SU-DHL-6 (cell line): ENCODE measurements at regions not wholly inside any gene's neighbourhood (a gene's known extent, or its start where the extent isn't known, plus 50 kb on each side); places are given as distances from the start of the nearest gene placed in this dataset.

Experiments
- H2AFZ ChIP-seq: fragments of 200-600 bp; sonication (generic); 2 replicates; pipeline ENCODE4 v1.6.1; 2014; ENCODE audit warnings: low read depth, mild to moderate bottlenecking, moderate library complexity, mixed read lengths, antibody characterized with exemption, low read length; ENCODE audit not compliant: severe bottlenecking
- H3F3A ChIP-seq: fragments of 200-600 bp; shearing (Covaris generic); 2 replicates; pipeline ENCODE4 v1.6.0; 2016; ENCODE audit warnings: antibody characterized with exemption, mild to moderate bottlenecking; ENCODE audit not compliant: insufficient read depth
- H3K27ac ChIP-seq: fragments of 200-600 bp; sonication (generic); 2 replicates; pipeline ENCODE4 v1.5.1; 2016; ENCODE audit warnings: low read depth, mild to moderate bottlenecking, low read length, moderate library complexity, mixed read lengths
- H3K27me3 ChIP-seq: fragments of 200-600 bp; sonication (generic), shearing (Covaris generic); 2 replicates; pipeline ENCODE4 v1.6.0; 2014; ENCODE audit warnings: mild to moderate bottlenecking, low read length
- H3K36me3 ChIP-seq: fragments of 200-600 bp; sonication (generic); 2 replicates; pipeline ENCODE4 v1.6.1; 2014; ENCODE audit warnings: mild to moderate bottlenecking, low read length, mixed read lengths
- H3K4me2 ChIP-seq: fragments of 300-600, 200-600 bp; shearing (Covaris generic), sonication (generic); 2 replicates; pipeline ENCODE4 v1.6.0; 2014; ENCODE audit warnings: low read length, low read depth, mild to moderate bottlenecking; ENCODE audit not compliant: poor library complexity, severe bottlenecking
- H3K4me3 ChIP-seq: fragments of 200-600 bp; sonication (generic); 2 replicates; pipeline ENCODE4 v1.5.1; 2014; ENCODE audit warnings: antibody characterized with exemption, low read length, mild to moderate bottlenecking, mixed read lengths; ENCODE audit not compliant: insufficient read depth, poor library complexity, severe bottlenecking
- H3K79me2 ChIP-seq: fragments of 200-600 bp; sonication (generic); 2 replicates; pipeline ENCODE4 v1.6.1; 2014; ENCODE audit warnings: mild to moderate bottlenecking, low read length, moderate library complexity; ENCODE audit not compliant: insufficient read depth
- H3K9ac ChIP-seq: fragments of 200-600 bp; sonication (generic); 2 replicates; pipeline ENCODE4 v1.7.0; 2014; ENCODE audit warnings: mild to moderate bottlenecking, low read length
- H3K9me2 ChIP-seq: fragments of 200-600 bp; sonication (generic); replicated peaks from 2 replicates; pipeline ENCODE4 v1.6.1; 2014; ENCODE audit warnings: low read length; ENCODE audit not compliant: insufficient read depth
- H3K9me3 ChIP-seq: fragments of 200-600 bp; sonication (generic); 2 replicates; pipeline ENCODE4 v1.6.1; 2014; ENCODE audit warnings: low read length, mixed read lengths; ENCODE audit not compliant: insufficient read depth
- H4K20me1 ChIP-seq: fragments of 200-600 bp; sonication (generic); 2 replicates; pipeline ENCODE4 v1.6.1; 2014; ENCODE audit warnings: low read depth, mild to moderate bottlenecking, antibody characterized with exemption, low read length, moderate library complexity, mixed read lengths
- EZH2phosphoT487 ChIP-seq: fragments of 200-600 bp; sonication (generic), shearing (Covaris generic); conservative IDR thresholded peaks from 2 replicates; pipeline ENCODE4 v1.6.1; 2018; ENCODE audit warnings: mild to moderate bottlenecking, antibody characterized with exemption, low read length, moderate library complexity, mixed read lengths
- TF ChIP-seq, protein P1 (sequence below): fragments of 200-600 bp; sonication (generic); IDR thresholded peaks from one replicate; pipeline ENCODE4 v1.5.1; 2017; ENCODE audit warnings: antibody characterized with exemption, mild to moderate bottlenecking, low read length, moderate library complexity; ENCODE audit not compliant: insufficient read depth, poor library complexity, severe bottlenecking

DNA sequence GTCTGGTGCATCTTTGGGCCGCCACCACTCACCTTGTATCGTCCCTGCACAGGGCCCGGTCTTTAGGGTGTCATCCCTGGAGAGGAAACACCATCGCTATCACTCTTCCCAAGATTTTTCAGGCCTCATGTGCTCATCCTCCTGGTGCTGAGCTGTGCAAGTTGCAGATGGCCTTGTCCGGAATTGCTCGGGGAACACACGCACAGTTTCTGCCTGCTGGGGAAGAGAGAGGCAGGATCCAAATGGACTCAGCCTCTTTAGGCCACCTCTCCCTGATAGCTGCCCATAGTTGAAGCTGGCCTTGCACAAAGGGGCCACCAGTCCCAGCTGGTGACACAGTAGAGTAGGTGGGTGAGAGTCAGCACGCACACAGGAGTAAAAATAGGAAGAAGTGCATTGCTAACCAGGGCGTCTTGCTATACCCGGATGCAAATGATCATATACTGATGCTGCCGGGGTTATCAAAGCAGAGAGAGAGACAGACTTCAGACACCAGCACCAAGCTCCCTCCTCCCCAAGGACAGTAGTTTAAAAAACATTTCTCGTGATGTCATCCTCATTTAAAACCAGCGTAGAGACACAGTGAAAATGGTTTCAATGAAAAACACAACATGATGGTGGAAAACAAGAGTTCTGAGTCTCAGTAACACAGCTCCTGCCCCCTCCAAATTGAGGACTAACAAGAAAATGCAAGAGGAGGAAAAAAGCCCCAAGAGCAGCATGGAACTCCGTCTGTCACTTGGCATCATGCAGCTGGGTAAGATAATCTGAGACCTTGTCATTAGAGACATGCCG lies 147.5 kb upstream of the NCK2 start:
- Histone ChIP-seq H3F3A (no peaks in the 10 kb centered on the region), H3K4me3 (no peak overlapping the region), H3K9me3 (no peaks in the 10 kb centered on the region), H3K27me3 (no peaks in the 10 kb centered on the region), H3K9ac (no peak overlapping the region), H3K4me2 (no peak overlapping the region), H4K20me1 (no peaks in the 10 kb centered on the region), H2AFZ (no peak overlapping the region), H3K36me3 (no peaks in the 10 kb centered on the region), H3K9me2 (no peaks in the 10 kb centered on the region), H3K27ac (no peak overlapping the region), H3K79me2 (no peaks in the 10 kb centered on the region)
- TF ChIP-seq, protein P1, sequence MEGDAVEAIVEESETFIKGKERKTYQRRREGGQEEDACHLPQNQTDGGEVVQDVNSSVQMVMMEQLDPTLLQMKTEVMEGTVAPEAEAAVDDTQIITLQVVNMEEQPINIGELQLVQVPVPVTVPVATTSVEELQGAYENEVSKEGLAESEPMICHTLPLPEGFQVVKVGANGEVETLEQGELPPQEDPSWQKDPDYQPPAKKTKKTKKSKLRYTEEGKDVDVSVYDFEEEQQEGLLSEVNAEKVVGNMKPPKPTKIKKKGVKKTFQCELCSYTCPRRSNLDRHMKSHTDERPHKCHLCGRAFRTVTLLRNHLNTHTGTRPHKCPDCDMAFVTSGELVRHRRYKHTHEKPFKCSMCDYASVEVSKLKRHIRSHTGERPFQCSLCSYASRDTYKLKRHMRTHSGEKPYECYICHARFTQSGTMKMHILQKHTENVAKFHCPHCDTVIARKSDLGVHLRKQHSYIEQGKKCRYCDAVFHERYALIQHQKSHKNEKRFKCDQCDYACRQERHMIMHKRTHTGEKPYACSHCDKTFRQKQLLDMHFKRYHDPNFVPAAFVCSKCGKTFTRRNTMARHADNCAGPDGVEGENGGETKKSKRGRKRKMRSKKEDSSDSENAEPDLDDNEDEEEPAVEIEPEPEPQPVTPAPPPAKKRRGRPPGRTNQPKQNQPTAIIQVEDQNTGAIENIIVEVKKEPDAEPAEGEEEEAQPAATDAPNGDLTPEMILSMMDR, result no peak
- no peak for TF ChIP-seq EZH2phosphoT487

DNA sequence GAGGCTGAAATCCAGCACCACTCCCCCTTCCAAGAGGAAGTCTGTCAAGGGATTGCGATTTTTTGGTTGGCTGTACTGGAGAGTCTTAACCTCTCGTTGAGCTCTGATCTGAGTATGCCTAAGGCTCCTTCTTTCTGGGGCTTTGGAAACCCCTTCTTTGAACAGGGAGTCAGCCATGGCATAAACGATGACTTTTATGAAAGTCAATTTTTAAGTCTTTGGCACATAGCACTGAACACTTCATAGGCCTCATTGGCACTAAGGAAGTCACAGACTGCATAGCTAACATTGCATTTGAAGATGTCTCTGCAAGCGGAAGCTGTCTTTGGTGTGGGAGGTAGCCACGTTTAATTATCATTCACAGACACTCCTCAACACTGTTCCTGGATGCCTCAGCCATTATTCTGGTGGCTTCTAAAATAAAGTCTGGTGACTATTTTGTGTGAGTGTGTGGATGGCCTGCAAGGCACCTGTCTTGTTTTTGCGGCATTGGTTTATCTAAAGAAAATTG lies 148.2 kb upstream of the NCK2 start:
- Histone ChIP-seq H3K4me3 (no peak overlapping the region), H3K9ac (no peak overlapping the region), H3K9me2 (no peaks in the 10 kb centered on the region), H3K79me2 (no peaks in the 10 kb centered on the region), H3K36me3 (no peaks in the 10 kb centered on the region), H3F3A (no peaks in the 10 kb centered on the region), H3K4me2 (no peak overlapping the region), H3K27me3 (no peaks in the 10 kb centered on the region), H4K20me1 (no peaks in the 10 kb centered on the region), H3K9me3 (no peaks in the 10 kb centered on the region), H2AFZ (no peak overlapping the region), H3K27ac (no peak overlapping the region)
- TF ChIP-seq, protein P1, result no peak
- no peak for TF ChIP-seq EZH2phosphoT487

DNA sequence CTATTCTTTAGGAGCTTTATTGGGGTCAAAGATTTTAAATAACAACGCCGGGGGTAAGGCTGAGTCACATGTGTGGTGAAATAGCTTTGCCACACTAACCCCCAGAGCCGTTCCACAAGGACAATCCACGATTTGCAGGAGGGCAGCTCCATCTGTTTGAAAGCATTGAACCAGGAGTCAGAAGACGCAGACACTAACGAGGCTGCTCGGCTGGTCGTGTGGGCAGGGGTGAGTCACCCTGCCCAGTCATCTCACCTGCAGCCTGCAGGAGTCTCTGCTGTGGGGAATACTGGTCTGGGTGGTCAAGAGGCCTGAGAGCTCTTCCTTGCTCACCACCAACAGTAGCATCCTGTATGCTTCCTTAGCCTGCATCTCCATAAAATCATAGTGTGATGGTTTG lies 149.2 kb upstream of the NCK2 start:
- no peaks in the 10 kb centered on the region for H3K27me3 ChIP-seq
- H3K79me2 ChIP-seq, result no peaks in the 10 kb centered on the region
- H3K9me2 ChIP-seq, result no peaks in the 10 kb centered on the region
- no peaks in the 10 kb centered on the region for H3K36me3 ChIP-seq
- H3K4me2 ChIP-seq, result no peak overlapping the region
- TF ChIP-seq EZH2phosphoT487, result no peak
- TF ChIP-seq, protein P1, result no peak
- H3K27ac ChIP-seq, result no peak overlapping the region
- H4K20me1 ChIP-seq, result no peaks in the 10 kb centered on the region
- H3K9ac ChIP-seq, result no peak overlapping the region
- H3K4me3 ChIP-seq, result no peak overlapping the region
- H3F3A ChIP-seq, result no peaks in the 10 kb centered on the region
- no peak overlapping the region for H2AFZ ChIP-seq
- no peaks in the 10 kb centered on the region for H3K9me3 ChIP-seq
